Natural killer cell (primary cell): ENCODE measurements at regions not wholly inside any gene's neighbourhood (a gene's known extent, or its start where the extent isn't known, plus 50 kb on each side); places are given as distances from the start of the nearest gene placed in this dataset.

Experiments used
- ATAC-seq, 3 donors: fragments of 150-1000 bp in 2 of 3; fragments of 200-7000 bp in 1 of 3; cut with Tn5 transposase; 1 replicate in 1 of 3; 2 replicates in 2 of 3; pipeline ENCODE4 v1.10.0; 2021; ENCODE audit warnings: mild to moderate bottlenecking in 2 of 3, moderate library complexity in 2 of 3
- DNase-seq, 2 donors: peaks; one replicate each; pipeline versions ENCODE4 v3.0.0 to v3.0.0-alpha.2; 2013 to 2021; ENCODE audit warnings: mixed read lengths in 1 of 2
- H3K27ac ChIP-seq: one replicate; pipeline ENCODE4 v1.5.1; 2013; ENCODE audit warnings: mild to moderate bottlenecking, low read length
- H3K27me3 ChIP-seq: one replicate; pipeline ENCODE4 v1.6.1; 2013; ENCODE audit warnings: low read length; ENCODE audit not compliant: control insufficient read depth, insufficient read depth
- H3K36me3 ChIP-seq: one replicate; pipeline ENCODE4 v1.6.1; 2013; ENCODE audit warnings: low read length; ENCODE audit not compliant: control insufficient read depth, insufficient read depth
- H3K4me1 ChIP-seq: one replicate; pipeline ENCODE4 v1.6.1; 2013; ENCODE audit warnings: low read length; ENCODE audit not compliant: control insufficient read depth, insufficient read depth
- H3K4me3 ChIP-seq: one replicate; pipeline ENCODE4 v1.5.1; 2013; ENCODE audit warnings: low read length
- H3K9me3 ChIP-seq: one replicate; pipeline ENCODE4 v1.6.1; 2013; ENCODE audit warnings: low read length; ENCODE audit not compliant: control insufficient read depth, insufficient read depth
- H3K27ac Mint-ChIP-seq, 2 donors: one replicate each; pipeline ENCODE4 v1.8.0; 2022; ENCODE audit warnings: mild to moderate bottlenecking in 2 of 2, mixed read lengths in 2 of 2, moderate library complexity in 1 of 2
- H3K27me3 Mint-ChIP-seq, 2 donors: one replicate each; pipeline ENCODE4 v1.8.0; 2022; ENCODE audit warnings: low read depth in 2 of 2, mixed read lengths in 2 of 2
- H3K36me3 Mint-ChIP-seq: one replicate; pipeline ENCODE4 v1.8.0; 2022; ENCODE audit warnings: mixed read lengths
- H3K4me1 Mint-ChIP-seq, 2 donors: one replicate each; pipeline ENCODE4 v1.8.0; 2022; ENCODE audit warnings: mixed read lengths in 2 of 2
- H3K4me3 Mint-ChIP-seq: one replicate; pipeline ENCODE4 v1.8.0; 2022; ENCODE audit warnings: mild to moderate bottlenecking, moderate library complexity, mixed read lengths
- H3K9me3 Mint-ChIP-seq, 2 donors: one replicate each; pipeline ENCODE4 v1.8.0; 2022; ENCODE audit warnings: mixed read lengths in 2 of 2
- CTCF ChIP-seq: fragments of 200-600 bp; IDR thresholded peaks from one replicate; pipeline ENCODE4 v1.8.0; 2022; ENCODE audit warnings: antibody characterized with exemption
- WGBS: methylation state at CpG from one replicate; pipeline ENCODE4 v1.1.7; 2013; ENCODE audit warnings: missing lambda C conversion rate; ENCODE audit not compliant: insufficient coverage; 5-methylcytosine and 5-hydroxymethylcytosine counted together
- intact Hi-C: fragments of 100-400 bp; cut with micrococcal nuclease; formaldehyde crosslinking; loops from one replicate; pipeline ENCODE4 v1.14.2; 2022

- Mint-ChIP-seq H3K4me1 (no peaks in the 10 kb centered on the region), H3K27ac (no peak overlapping the region), H3K9me3 (peaks cover 11 to 13% of the 10 kb centered on the region in 2 donors), H3K36me3 (no peaks in the 10 kb centered on the region), H3K27me3 (no peaks in the 10 kb centered on the region), H3K4me3 (no peak overlapping the region)
- ATAC-seq (no peak), DNase-seq (no peak)
- H3K36me3 ChIP-seq: no peaks in the 10 kb centered on the region
- no peak overlapping the region for H3K27ac ChIP-seq
- no peaks in the 10 kb centered on the region for H3K27me3 ChIP-seq
- H3K4me3 ChIP-seq: no peak overlapping the region
- H3K4me1 ChIP-seq: no peaks in the 10 kb centered on the region
- intact Hi-C loops: no loop called here
- H3K9me3 ChIP-seq: no peaks in the 10 kb centered on the region
- whole genome bisulfite sequencing: 100% methylated on average over 1 of the region's 2 CpGs
- TF ChIP-seq CTCF: no peak
Observed at GRCh38 chr3:81974751-81975150, 213.3 kb upstream of the GBE1 start.

DNA sequence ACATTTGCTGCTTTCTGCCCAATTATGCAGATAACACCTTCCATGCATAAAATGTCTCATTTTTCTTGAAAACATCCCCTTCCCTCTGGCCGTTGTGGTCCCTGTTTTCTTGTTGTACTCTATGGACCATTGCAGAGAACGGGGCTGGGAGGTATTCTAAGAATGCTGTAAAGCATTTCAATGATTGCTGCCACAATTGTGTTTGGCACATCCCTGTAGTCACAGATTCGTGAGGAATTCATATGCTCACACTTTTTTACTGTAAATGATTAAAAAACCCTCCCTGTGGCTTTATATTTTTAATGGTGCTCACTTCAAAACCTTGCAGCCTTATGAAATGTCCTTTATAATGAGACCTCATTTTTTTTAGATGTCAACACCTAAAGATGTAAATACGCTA lies 207.2 kb upstream of the GBE1 start:
- no peak overlapping the region for H3K27ac Mint-ChIP-seq
- no peak for TF ChIP-seq CTCF
- no peak overlapping the region for H3K27ac ChIP-seq
- no peak overlapping the region for H3K4me3 Mint-ChIP-seq
- WGBS: 70% methylated on average over 3 of the region's 4 CpGs
- no peaks in the 10 kb centered on the region for H3K36me3 ChIP-seq
- H3K27me3 ChIP-seq: no peaks in the 10 kb centered on the region
- H3K36me3 Mint-ChIP-seq: no peaks in the 10 kb centered on the region
- no peaks in the 10 kb centered on the region for H3K4me1 Mint-ChIP-seq
- no peak overlapping the region for H3K4me3 ChIP-seq
- H3K27me3 Mint-ChIP-seq: no peaks in the 10 kb centered on the region
- H3K4me1 ChIP-seq: no peaks in the 10 kb centered on the region
- ATAC-seq: no peak
- intact Hi-C loops: no loop called here
- peaks cover 5 to 9% of the 10 kb centered on the region in 2 donors for H3K9me3 Mint-ChIP-seq
- H3K9me3 ChIP-seq: no peaks in the 10 kb centered on the region
- DNase-seq: no peak

DNA sequence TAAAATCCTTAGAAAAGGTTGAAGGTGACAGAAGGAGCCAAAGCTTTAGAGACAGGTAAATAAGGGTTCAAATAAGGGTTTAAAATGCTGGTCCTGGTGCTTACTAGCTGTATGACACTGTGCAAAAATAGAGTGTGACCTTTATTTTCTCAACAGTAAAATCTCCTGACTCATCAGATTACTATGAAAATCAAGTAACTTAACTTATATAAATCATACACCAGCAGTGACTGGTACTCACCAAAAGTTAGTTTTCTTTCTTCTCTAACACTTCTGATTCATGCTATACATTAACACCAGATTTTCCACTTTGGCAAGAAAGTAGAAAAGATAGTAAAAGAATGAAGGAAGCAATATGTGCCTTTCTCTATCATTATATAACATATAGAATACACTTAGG lies 205.9 kb upstream of the GBE1 start:
- Mint-ChIP-seq H3K9me3 (peaks cover 3 to 7% of the 10 kb centered on the region in 2 donors), H3K4me3 (no peak overlapping the region), H3K4me1 (no peaks in the 10 kb centered on the region), H3K27ac (no peak overlapping the region), H3K36me3 (no peaks in the 10 kb centered on the region), H3K27me3 (no peaks in the 10 kb centered on the region)
- intact Hi-C loops: no loop called here
- Histone ChIP-seq H3K4me1 (no peaks in the 10 kb centered on the region), H3K4me3 (no peak overlapping the region), H3K27me3 (no peaks in the 10 kb centered on the region), H3K9me3 (no peaks in the 10 kb centered on the region), H3K36me3 (no peaks in the 10 kb centered on the region), H3K27ac (no peak overlapping the region)
- DNase-seq (no peak), ATAC-seq (no peak)
- TF ChIP-seq CTCF: no peak

GRCh38 chr3:81965696-81966095 lies 204.3 kb upstream of the GBE1 start:
- H3K27ac Mint-ChIP-seq: no peak overlapping the region

More at GRCh38 chr3:81965696-81966095, 204.3 kb upstream of the GBE1 start:
- no peaks in the 10 kb centered on the region for H3K27me3 ChIP-seq
- no peak overlapping the region for H3K4me3 Mint-ChIP-seq
- no peak overlapping the region for H3K27ac ChIP-seq
- no peak overlapping the region for H3K4me3 ChIP-seq
- no peaks in the 10 kb centered on the region for H3K9me3 ChIP-seq
- H3K9me3 Mint-ChIP-seq: peaks cover 2% of the 10 kb centered on the region in 2 donors
- no peaks in the 10 kb centered on the region for H3K4me1 ChIP-seq
- TF ChIP-seq CTCF: no peak
- H3K4me1 Mint-ChIP-seq: no peaks in the 10 kb centered on the region
- intact Hi-C loops: no loop called here
- no peak for DNase-seq
- ATAC-seq: no peak
- no peaks in the 10 kb centered on the region for H3K36me3 ChIP-seq
- no peaks in the 10 kb centered on the region for H3K36me3 Mint-ChIP-seq
- H3K27me3 Mint-ChIP-seq: no peaks in the 10 kb centered on the region
- WGBS: 67% methylated on average over 2 of the region's 2 CpGs
